ENCODE measurements at regions not wholly inside any gene's neighbourhood (a gene's known extent, or its start where the extent isn't known, plus 50 kb on each side); places are given as distances from the start of the nearest gene placed in this dataset.

DNA sequence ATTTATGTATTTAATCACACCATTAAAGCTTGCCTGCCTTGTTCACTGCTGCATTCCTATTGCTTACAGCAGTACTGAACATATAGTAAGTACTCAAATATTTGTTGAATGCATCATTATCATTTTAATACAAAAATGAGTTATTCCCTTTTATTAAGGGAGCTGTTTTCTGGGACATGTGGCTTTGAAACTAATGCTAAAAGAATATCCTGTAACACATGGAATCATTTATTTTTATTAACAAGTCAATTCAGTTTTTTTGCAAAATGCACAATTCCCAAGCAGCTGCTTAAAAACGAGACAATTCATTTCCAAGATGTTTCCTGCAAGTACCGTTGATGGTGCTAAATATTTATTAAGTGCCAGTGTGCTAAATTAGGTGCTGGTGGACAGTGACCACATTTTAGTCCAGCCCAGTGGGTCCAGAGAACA is 148.3 kb upstream of the NR3C1 start:
- intact Hi-C loops (cut with DNase I; ENCODE audit: low total_unique reads), result no loop called here
- H3K4me1 ChIP-seq, result peaks cover 0 to 4% (median 1%) of the 10 kb centered on the region in 4 donors
- no peaks in the 10 kb centered on the region for H3K36me3 ChIP-seq
- no peak for DNase-seq
- 79 to 91% (median 86%) methylated on average over 2 of the region's 2 CpGs for WGBS, 5 donors
- H3K27me3 ChIP-seq, result no peaks in the 10 kb centered on the region
- no peak overlapping the region for H3K27ac ChIP-seq
- no peak overlapping the region for H3K4me3 ChIP-seq
- TF ChIP-seq, protein P1, sequence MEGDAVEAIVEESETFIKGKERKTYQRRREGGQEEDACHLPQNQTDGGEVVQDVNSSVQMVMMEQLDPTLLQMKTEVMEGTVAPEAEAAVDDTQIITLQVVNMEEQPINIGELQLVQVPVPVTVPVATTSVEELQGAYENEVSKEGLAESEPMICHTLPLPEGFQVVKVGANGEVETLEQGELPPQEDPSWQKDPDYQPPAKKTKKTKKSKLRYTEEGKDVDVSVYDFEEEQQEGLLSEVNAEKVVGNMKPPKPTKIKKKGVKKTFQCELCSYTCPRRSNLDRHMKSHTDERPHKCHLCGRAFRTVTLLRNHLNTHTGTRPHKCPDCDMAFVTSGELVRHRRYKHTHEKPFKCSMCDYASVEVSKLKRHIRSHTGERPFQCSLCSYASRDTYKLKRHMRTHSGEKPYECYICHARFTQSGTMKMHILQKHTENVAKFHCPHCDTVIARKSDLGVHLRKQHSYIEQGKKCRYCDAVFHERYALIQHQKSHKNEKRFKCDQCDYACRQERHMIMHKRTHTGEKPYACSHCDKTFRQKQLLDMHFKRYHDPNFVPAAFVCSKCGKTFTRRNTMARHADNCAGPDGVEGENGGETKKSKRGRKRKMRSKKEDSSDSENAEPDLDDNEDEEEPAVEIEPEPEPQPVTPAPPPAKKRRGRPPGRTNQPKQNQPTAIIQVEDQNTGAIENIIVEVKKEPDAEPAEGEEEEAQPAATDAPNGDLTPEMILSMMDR (IDR thresholded peaks at IDR 0.05), result no peak
- TF ChIP-seq POLR2A (IDR thresholded peaks at IDR 0.05), result no peak
- no peak for TF ChIP-seq EP300 (IDR thresholded peaks at IDR 0.05)
- TF ChIP-seq POLR2AphosphoS5 (IDR thresholded peaks at IDR 0.05), result no peak
- peaks cover 0 to 4% (median 0%) of the 10 kb centered on the region in 4 donors for H3K9me3 ChIP-seq

DNA sequence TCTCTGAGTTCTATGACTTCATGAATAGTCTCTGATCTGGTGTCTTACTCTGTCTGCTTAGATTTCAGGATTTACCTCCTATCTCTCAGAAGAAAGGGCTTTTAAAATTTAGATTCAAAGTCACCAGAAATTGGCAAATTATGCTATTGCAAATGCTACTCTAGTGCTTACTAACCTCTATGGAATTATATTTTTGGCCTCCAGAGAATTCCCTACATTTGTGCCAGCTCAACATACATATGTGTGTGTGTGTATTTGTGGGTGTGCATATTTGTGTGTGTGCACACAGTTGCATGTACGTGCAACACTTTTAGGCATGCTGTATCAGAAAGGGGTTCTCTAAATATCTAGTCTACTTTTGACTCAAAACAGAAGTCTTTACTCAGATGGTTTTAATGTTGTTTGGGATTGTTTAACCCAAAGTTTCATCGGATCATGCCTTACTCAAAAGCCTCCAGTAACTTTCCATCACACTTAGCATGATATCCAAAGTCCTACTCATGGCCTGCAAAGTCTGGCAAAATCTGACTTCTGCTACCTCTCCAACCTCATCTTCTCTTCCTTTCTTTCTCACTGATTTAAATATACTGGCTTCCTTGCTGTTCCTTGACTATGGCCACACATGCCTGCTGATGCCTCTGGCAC is 147.6 kb upstream of the NR3C1 start:
- no peaks in the 10 kb centered on the region for H3K36me3 ChIP-seq
- TF ChIP-seq POLR2AphosphoS5 (IDR thresholded peaks at IDR 0.05) (no peak), EP300 (IDR thresholded peaks at IDR 0.05) (no peak), POLR2A (IDR thresholded peaks at IDR 0.05) (no peak)
- TF ChIP-seq, protein P1 (IDR thresholded peaks at IDR 0.05), result no peak
- 76 to 87% (median 85%) methylated on average over 2 of the region's 2 CpGs for WGBS, 5 donors
- no peaks in the 10 kb centered on the region for H3K27me3 ChIP-seq
- H3K9me3 ChIP-seq, result peaks cover 0 to 4% (median 0%) of the 10 kb centered on the region in 4 donors
- DNase-seq, result no peak
- intact Hi-C loops (cut with DNase I; ENCODE audit: low total_unique reads), result no loop called here
- no peak overlapping the region for H3K27ac ChIP-seq
- H3K4me3 ChIP-seq, result no peak overlapping the region
- no peaks in the 10 kb centered on the region for H3K4me1 ChIP-seq

DNA sequence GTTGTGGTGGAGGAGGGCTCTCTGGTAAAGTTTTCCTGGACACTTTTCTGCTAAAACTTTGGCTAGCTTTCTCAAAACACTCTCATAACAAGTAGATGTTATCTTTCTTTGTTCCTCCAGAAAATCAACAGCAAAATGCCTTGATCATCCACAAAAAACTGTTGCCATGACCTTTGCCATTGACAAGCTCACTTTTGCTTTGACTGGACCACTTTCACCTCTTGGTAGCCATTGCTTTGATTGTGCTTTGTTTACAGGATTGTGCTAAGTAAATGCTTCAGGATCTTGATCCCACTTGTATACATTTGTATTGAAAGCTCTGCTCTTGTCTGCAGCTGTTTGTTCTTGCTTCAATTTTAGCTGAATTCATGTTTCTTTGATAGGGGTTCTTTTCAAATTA is 143.9 kb upstream of the NR3C1 start:
- H3K27me3 ChIP-seq, result no peaks in the 10 kb centered on the region
- H3K9me3 ChIP-seq, result peaks cover 0 to 4% (median 0%) of the 10 kb centered on the region in 4 donors
- no peak overlapping the region for H3K4me3 ChIP-seq
- H3K27ac ChIP-seq, result no peak overlapping the region
- H3K36me3 ChIP-seq, result no peaks in the 10 kb centered on the region
- TF ChIP-seq EP300 (IDR thresholded peaks at IDR 0.05) (no peak), POLR2AphosphoS5 (IDR thresholded peaks at IDR 0.05) (no peak), POLR2A (IDR thresholded peaks at IDR 0.05) (no peak)
- TF ChIP-seq, protein P1 (IDR thresholded peaks at IDR 0.05), result no peak
- no peak for DNase-seq
- H3K4me1 ChIP-seq, result no peaks in the 10 kb centered on the region
- intact Hi-C loops (cut with DNase I; ENCODE audit: low total_unique reads), result no loop called here

DNA sequence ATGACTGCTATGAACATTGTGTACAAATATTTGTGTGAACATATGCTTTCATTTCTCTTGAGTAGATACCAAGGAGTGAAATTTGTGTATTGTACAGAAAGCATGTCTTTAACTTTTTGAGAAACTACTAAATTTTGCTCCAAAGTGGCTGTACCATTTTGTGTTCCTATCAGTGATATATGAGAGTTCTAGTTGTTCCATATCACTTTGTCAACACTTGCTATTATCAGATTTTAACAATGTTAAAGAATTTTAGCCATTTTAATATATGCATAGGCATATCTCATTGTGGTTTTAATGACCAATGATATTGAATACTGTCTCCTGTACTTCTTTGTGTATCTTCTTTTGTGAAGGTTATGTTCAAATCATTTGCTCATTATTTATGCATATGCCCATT is 142.9 kb upstream of the NR3C1 start:
- H3K4me1 ChIP-seq, result no peaks in the 10 kb centered on the region
- H3K27me3 ChIP-seq, result no peaks in the 10 kb centered on the region
- H3K4me3 ChIP-seq, result no peak overlapping the region
- H3K36me3 ChIP-seq, result no peaks in the 10 kb centered on the region
- intact Hi-C loops (cut with DNase I; ENCODE audit: low total_unique reads), result no loop called here
- TF ChIP-seq POLR2A (IDR thresholded peaks at IDR 0.05), result no peak
- TF ChIP-seq, protein P1 (IDR thresholded peaks at IDR 0.05), result no peak
- no peak for TF ChIP-seq EP300 (IDR thresholded peaks at IDR 0.05)
- no peak for TF ChIP-seq POLR2AphosphoS5 (IDR thresholded peaks at IDR 0.05)
- no peak overlapping the region for H3K27ac ChIP-seq
- peaks cover 0 to 4% (median 0%) of the 10 kb centered on the region in 4 donors for H3K9me3 ChIP-seq
- DNase-seq, result no peak
